Suppressor macrophage (primary cell): ENCODE measurements at regions not wholly inside any gene's neighbourhood (a gene's known extent, or its start where the extent isn't known, plus 50 kb on each side); places are given as distances from the start of the nearest gene placed in this dataset.

ENCODE experiments used
- DNase-seq, 4 experiments: peaks; one replicate each; pipeline ENCODE4 v3.0.0-alpha.2; 2020 to 2022

GRCh38 chr2:196362973-196363549, 191.7 kb upstream of the STK17B start:
- DNase-seq = no peak

- DNase-seq = no peak
Measured at GRCh38 chr2:196365145-196365544, 193.8 kb upstream of the STK17B start.

- no peak for DNase-seq
Measured at GRCh38 chr2:196365923-196366322, 194.5 kb upstream of the STK17B start.

- DNase-seq = no peak
Measured at GRCh38 chr2:196367633-196368032, 196.3 kb upstream of the STK17B start.

- no peak for DNase-seq
Measured at GRCh38 chr2:196368546-196369225, 197.3 kb upstream of the STK17B start.

GRCh38 chr2:196369967-196370366, 198.6 kb upstream of the STK17B start:
- DNase-seq = no peak

- DNase-seq = no peak
Measured at GRCh38 chr2:196370381-196370780, 199.0 kb upstream of the STK17B start.

DNA sequence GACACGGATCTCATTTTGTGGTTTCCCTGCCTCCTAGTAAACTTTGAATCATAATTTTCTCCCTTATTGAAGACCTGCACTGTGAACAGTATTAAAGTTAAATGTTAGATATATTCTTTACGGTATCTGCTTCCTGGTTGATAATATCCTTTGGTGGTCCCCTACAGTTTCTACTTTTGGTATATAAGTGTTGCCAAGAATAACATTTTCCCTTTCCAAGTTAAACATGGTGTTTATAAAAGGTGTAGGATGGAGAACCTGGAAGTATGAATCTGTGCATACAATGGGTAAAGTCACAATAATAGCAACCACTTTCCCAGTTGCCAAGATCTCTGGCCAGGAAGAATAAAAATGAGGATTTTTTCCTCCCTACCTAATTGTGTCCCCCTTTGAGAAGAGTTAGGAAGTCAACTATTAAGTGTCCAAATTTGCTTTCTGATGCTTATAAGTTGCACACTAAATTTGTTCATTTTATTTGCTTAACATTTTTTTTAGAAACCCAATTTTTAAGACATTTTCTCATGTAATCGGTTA, 201.0 kb upstream of the STK17B start:
- DNase-seq = no peak

GRCh38 chr2:196372811-196373664, 201.7 kb upstream of the STK17B start:
- no peak for DNase-seq

GRCh38 chr2:196376984-196377877, 205.9 kb upstream of the STK17B start:
- peak; percentile 4 to 47 (median 26) for DNase-seq

- no peak for DNase-seq
Measured at GRCh38 chr2:196379600-196379999, 208.2 kb upstream of the STK17B start.

- no peak for DNase-seq
Measured at GRCh38 chr2:196380098-196380497, 208.7 kb upstream of the STK17B start.

DNA sequence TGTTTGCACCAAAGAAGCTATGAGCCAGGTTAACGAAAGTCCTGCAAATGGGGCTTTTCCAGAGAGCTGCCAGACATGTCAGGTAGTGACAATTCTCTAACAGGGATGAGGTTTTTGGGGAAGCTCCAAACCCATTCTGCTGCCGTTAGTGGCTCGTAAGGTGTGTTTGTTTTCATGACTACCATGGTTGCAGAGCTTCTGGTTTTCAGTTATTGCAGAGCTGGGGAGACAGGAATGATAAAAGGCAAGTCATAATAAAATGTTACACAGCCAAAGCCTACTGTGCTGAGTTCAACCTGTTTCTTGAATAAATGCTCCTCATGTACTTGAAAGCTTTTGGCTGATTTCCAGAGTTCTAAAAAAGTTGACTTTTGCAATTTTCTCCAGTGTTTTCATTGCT, 209.2 kb upstream of the STK17B start:
- no peak for DNase-seq

- no peak for DNase-seq
Measured at GRCh38 chr2:196381464-196381863, 210.1 kb upstream of the STK17B start.

DNA sequence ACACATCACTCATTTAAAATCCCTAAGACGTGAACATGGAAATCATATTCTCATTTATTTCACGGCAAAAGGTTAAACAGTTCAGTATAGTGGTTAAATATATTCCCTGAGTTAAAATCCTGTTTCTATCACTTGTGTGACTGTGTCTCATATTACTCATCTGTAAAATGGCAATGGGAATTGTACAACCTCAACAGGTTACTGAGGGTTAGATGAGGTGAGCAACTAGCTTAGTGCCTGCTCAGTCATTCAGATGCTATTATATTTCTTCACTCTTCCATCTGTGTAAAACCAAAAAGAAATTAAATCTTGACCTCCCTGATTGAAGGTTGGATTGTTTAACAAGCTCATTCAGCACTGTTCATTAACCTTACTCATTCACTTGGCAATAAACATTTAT, 212.4 kb upstream of the STK17B start:
- no peak for DNase-seq

DNA sequence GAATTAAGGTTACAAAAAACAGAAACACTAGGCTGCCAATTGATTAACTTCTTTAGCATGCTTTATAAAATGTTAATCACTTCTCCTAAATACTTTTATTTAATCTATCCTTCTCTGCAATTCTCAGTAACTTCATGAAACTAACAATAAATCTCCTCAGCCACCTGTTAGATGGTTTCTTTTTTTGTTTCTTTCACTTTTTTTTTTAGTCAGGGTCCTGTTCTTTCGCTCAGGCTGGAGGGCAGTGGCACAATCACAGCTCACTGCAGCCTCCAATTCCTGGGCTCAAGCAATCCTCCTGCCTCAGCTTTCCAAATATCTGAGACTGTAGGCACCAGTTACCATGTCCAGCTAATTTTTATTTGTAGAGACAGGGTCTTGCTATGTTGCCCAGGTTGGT, 213.4 kb upstream of the STK17B start:
- DNase-seq = no peak

GRCh38 chr2:196389670-196390069, 218.3 kb upstream of the STK17B start:
- no peak for DNase-seq

- no peak for DNase-seq
Measured at GRCh38 chr2:196390243-196391148, 219.1 kb upstream of the STK17B start.

GRCh38 chr2:196391149-196391479, 219.7 kb upstream of the STK17B start:
- DNase-seq = no peak

DNA sequence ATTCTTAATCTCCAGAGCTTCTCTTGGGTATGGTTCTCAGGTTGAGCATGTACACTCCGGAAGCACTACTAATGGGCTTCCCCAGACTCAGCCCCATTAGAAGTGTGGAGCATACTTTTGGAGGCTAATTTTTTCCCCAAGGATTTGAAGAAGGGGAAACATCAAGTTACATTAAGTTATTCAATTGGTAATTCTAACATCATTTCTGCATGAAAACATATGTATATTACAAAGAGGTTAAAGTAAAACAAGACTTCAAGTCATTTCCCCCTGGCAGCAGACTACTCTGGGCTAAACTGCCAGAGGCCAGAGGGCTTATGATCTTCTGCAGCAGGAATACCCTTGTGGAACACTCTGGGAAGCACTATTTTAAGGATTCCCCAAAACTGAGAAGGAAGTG, 227.7 kb upstream of the STK17B start:
- peak in 1 of 4 experiments; percentile 4 for DNase-seq
